GM10248 (cell line): ENCODE measurements at regions not wholly inside any gene's neighbourhood (a gene's known extent, or its start where the extent isn't known, plus 50 kb on each side); places are given as distances from the start of the nearest gene placed in this dataset.

Experiments used
- CTCF ChIA-PET: fragments of 300-600 bp; sonication (Branson Sonifier 250); formaldehyde crosslinking; extraction: SDS; loops from one replicate; lab custom pipeline; 2021; ENCODE audit warnings: antibody characterized with exemption; lab: Yijun Ruan, JAX
- POLR2A ChIA-PET: fragments of 350-650 bp; sonication (Branson Sonifier 250); formaldehyde crosslinking; extraction: SDS; loops from one replicate; lab custom pipeline; 2020; ENCODE audit warnings: antibody characterized with exemption; lab: Yijun Ruan, JAX
- DNase-seq: peaks from one replicate; pipeline ENCODE4 v3.0.0; 2012; ENCODE audit errors: extremely low spot score
- CTCF ChIP-seq: IDR thresholded peaks from 2 replicates; pipeline ENCODE4 v1.5.1; 2012; ENCODE audit warnings: mild to moderate bottlenecking, low read depth; ENCODE audit errors: extremely low read depth, missing control alignments, control extremely low read depth

- POLR2A ChIA-PET, result no interaction called here
- DNase-seq, result no peak
- CTCF ChIA-PET, result interaction anchor here (1.2 to 1.4 kb wide), 3 partner anchors 8 to 24 kb away, joined by 3 to 5 read pairs (median 3); no protein-coding TSS in a partner anchor
- TF ChIP-seq CTCF, result no peak
Observed at GRCh38 chr1:13951793-13952751, 252.1 kb downstream of the PRDM2 start.

GRCh38 chr1:13952985-13953384, 253.0 kb downstream of the PRDM2 start:
- no peak for DNase-seq
- CTCF ChIA-PET, result interaction anchor here (1.3 kb wide), 1 partner anchor 25 kb away, joined by 3 read pairs; no protein-coding TSS in a partner anchor
- TF ChIP-seq CTCF, result no peak
- POLR2A ChIA-PET, result no interaction called here

GRCh38 chr1:13956393-13956792, 256.4 kb downstream of the PRDM2 start:
- POLR2A ChIA-PET, result no interaction called here
- no peak for DNase-seq
- CTCF ChIA-PET, result no interaction called here
- no peak for TF ChIP-seq CTCF

- CTCF ChIA-PET, result interaction anchor here (1.1 to 2.0 kb wide), 5 partner anchors 9 to 298 kb away, joined by 3 to 19 read pairs (median 3); no protein-coding TSS in a partner anchor
- peak; percentile 96 for TF ChIP-seq CTCF
- DNase-seq, result peak; percentile 75
- POLR2A ChIA-PET, result no interaction called here
Observed at GRCh38 chr1:13960375-13960987, 260.5 kb downstream of the PRDM2 start.

GRCh38 chr1:13964768-13965167, 264.8 kb downstream of the PRDM2 start:
- CTCF ChIA-PET, result interaction anchor here (1.3 kb wide), 1 partner anchor 18 kb away, joined by 3 read pairs; no protein-coding TSS in a partner anchor
- no peak for TF ChIP-seq CTCF
- no peak for DNase-seq
- POLR2A ChIA-PET, result no interaction called here

- peak; percentile 16 for DNase-seq
- ChIA-PET CTCF (interaction anchor here (1.0 to 1.5 kb wide), 7 partner anchors 11 to 1255 kb away, joined by 3 read pairs; no protein-coding TSS in a partner anchor), POLR2A (no interaction called here)
- TF ChIP-seq CTCF, result peak; percentile 34
Observed at GRCh38 chr1:13965770-13966398, 265.9 kb downstream of the PRDM2 start.
